Erythroblast (primary cell): ENCODE measurements at regions not wholly inside any gene's neighbourhood (a gene's known extent, or its start where the extent isn't known, plus 50 kb on each side); places are given as distances from the start of the nearest gene placed in this dataset.

ENCODE experiments used
- GATA1 ChIP-seq: IDR thresholded peaks from 2 replicates; pipeline ENCODE4 v1.6.1; 2011; ENCODE audit warnings: low read depth, mild to moderate bottlenecking, control low read depth, low read length, moderate library complexity
- POLR2A ChIP-seq: IDR thresholded peaks from 2 replicates; pipeline ENCODE4 v1.6.1; 2011; ENCODE audit warnings: mild to moderate bottlenecking, low read length

DNA sequence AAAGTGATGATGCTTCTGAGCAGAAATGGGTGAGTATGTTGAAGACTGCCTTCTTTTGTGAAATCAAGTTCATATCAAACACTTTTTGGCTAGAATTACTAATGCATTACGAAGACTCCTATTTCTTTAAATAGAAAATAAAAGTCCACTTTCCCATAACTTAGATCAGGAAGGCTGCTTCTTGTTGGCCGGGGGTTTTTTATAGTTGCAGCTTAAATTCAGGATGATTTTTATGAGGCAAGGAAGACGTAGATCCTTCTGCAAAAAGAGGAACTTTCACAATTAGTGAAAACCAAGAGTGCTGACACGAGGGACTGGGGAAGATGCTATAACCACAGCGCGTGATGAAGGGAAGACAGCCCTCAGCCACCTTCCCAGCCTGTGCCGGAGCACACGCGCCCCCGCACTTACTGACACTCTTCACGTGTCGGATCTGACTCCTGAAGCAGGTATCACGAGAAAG is 206.1 kb upstream of the PRDM1 start:
- TF ChIP-seq POLR2A (no peak), GATA1 (no peak)
